ENCODE measurements at regions not wholly inside any gene's neighbourhood (a gene's known extent, or its start where the extent isn't known, plus 50 kb on each side); places are given as distances from the start of the nearest gene placed in this dataset.

DNA sequence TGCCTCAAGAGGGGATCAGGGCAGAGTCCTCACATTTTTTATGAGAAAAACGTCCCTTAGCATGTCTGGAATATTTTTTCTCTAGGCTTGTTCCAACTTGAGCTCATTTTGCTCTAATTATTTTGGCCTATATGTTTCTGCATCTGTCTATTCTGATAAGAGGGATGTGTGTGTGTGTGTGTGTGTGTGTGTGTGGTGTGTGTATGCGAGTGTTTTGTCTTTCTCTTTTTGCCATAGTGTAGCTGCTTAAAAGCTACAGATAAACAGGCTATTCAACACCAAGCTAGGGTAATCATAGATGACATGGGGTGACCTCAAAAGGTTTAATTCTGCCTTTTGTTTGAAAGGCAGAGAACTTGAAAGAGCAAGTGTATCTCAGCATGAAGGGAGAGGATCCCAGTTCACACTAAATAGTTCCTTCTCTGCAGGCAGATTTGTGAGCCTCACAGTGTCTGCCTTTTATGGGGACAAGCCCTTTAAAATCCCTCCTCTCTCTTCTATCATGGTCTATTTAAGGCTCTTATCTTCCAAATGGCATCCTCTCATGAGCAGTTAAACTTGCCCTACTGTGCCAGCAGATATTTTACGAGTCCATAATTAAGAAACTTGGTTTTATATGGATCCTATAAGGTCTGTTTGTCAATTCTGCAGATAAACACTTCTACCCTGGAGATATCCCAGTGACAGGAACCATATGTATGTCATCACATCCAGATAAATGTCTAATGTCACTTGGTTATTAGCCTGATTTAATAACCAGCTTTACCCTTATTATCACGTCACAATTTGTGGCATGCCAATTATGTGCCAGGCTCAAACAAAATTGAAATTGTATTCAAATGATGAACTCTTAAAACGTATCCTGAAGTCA is 202.9 kb upstream of the MTPN start:
- Histone ChIP-seq H2AFZ (ENCODE audit: insufficient read depth, low read depth, low read length, poor library complexity, severe bottlenecking) (no peak overlapping the region), H4K20me1 (ENCODE audit: control insufficient read depth, insufficient read depth, low read length, poor library complexity, severe bottlenecking) (no peaks in the 10 kb centered on the region), H3K27ac (ENCODE audit: low read length in 2 of 2) (no peak overlapping the region), H3K4me1 (ENCODE audit: control insufficient read depth in 2 of 2, insufficient read depth in 2 of 2, low read length in 2 of 2) (no peaks in the 10 kb centered on the region), H3K9me3 (ENCODE audit: control extremely low read depth in 1 of 3, control insufficient read depth in 2 of 3, insufficient read depth in 1 of 3, low read length in 2 of 3) (no peaks in the 10 kb centered on the region), H3K4me2 (replicated peaks; ENCODE audit: low read depth, low read length, poor library complexity, severe bottlenecking) (no peak overlapping the region), H3K4me3 (ENCODE audit: control extremely low read depth in 1 of 5, extremely low read depth in 1 of 5, insufficient read depth in 1 of 5, low read depth in 2 of 5, low read length in 4 of 5) (no peak overlapping the region), H3K36me3 (replicated peaks in 1 of 2; ENCODE audit: control extremely low read depth in 1 of 2, control insufficient read depth in 1 of 2, extremely low read depth in 1 of 2, insufficient read depth in 2 of 2, low read length in 1 of 2) (no peaks in the 10 kb centered on the region), H3K27me3 (replicated peaks in 1 of 4; ENCODE audit: control extremely low read depth in 1 of 4, control insufficient read depth in 3 of 4, insufficient read depth in 4 of 4, low read length in 3 of 4) (no peaks in the 10 kb centered on the region), H3K9ac (ENCODE audit: low read length) (no peak overlapping the region), H3K79me2 (ENCODE audit: control insufficient read depth, insufficient read depth, low read length) (no peaks in the 10 kb centered on the region)
- Mint-ChIP-seq H3K27me3 (no peaks in the 10 kb centered on the region), H3K9me3 (ENCODE audit: insufficient read depth) (no peaks in the 10 kb centered on the region), H3K4me1 (no peaks in the 10 kb centered on the region), H3K4me3 (no peak overlapping the region), H3K27ac (no peak overlapping the region)
- 60% methylated on average over 1 of the region's 5 CpGs for WGBS (ENCODE audit: insufficient coverage)
- TF ChIP-seq, protein P1, sequence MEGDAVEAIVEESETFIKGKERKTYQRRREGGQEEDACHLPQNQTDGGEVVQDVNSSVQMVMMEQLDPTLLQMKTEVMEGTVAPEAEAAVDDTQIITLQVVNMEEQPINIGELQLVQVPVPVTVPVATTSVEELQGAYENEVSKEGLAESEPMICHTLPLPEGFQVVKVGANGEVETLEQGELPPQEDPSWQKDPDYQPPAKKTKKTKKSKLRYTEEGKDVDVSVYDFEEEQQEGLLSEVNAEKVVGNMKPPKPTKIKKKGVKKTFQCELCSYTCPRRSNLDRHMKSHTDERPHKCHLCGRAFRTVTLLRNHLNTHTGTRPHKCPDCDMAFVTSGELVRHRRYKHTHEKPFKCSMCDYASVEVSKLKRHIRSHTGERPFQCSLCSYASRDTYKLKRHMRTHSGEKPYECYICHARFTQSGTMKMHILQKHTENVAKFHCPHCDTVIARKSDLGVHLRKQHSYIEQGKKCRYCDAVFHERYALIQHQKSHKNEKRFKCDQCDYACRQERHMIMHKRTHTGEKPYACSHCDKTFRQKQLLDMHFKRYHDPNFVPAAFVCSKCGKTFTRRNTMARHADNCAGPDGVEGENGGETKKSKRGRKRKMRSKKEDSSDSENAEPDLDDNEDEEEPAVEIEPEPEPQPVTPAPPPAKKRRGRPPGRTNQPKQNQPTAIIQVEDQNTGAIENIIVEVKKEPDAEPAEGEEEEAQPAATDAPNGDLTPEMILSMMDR (IDR thresholded peaks at IDR 0.05) = no peak
- TF ChIP-seq EZH2 (IDR thresholded peaks at IDR 0.05; ENCODE audit: borderline replicate concordance, insufficient read depth, low read depth, low read length, poor library complexity, severe bottlenecking) = no peak
- POLR2A ChIA-PET = no interaction called here
- CTCF ChIA-PET = no interaction called here
- intact Hi-C loops (cut with micrococcal nuclease) = no loop called here
- ATAC-seq (ENCODE audit: low read depth) (no peak), DNase-seq (no peak)

DNA sequence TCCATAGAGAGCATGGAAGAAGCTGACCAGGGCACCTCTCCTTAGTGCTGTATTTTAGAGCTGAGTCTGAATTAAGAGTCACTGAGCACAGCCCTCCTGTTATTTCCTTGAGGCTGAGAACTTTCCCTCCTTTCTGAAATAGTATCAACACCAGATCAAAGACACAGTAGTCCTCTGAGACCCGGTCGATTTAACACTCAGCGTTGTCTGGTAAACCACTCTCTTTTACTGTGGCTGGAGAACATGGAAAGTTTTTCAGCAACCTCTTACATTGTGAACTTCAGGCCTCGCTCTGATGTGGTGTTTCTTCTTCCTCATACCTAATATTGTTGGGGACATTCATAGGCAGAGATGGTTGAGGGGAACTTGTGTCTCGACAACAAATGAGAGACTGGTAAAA is 202.0 kb upstream of the MTPN start:
- no peaks in the 10 kb centered on the region for H3K79me2 ChIP-seq (ENCODE audit: control insufficient read depth, insufficient read depth, low read length)
- H4K20me1 ChIP-seq (ENCODE audit: control insufficient read depth, insufficient read depth, low read length, poor library complexity, severe bottlenecking) = no peaks in the 10 kb centered on the region
- H3K4me3 ChIP-seq (ENCODE audit: control extremely low read depth in 1 of 5, extremely low read depth in 1 of 5, insufficient read depth in 1 of 5, low read depth in 2 of 5, low read length in 4 of 5) = no peak overlapping the region
- no peak overlapping the region for H3K9ac ChIP-seq (ENCODE audit: low read length)
- intact Hi-C loops (cut with micrococcal nuclease) = no loop called here
- Mint-ChIP-seq H3K27me3 (no peaks in the 10 kb centered on the region), H3K27ac (no peak overlapping the region), H3K4me3 (no peak overlapping the region), H3K9me3 (ENCODE audit: insufficient read depth) (no peaks in the 10 kb centered on the region), H3K4me1 (no peaks in the 10 kb centered on the region)
- WGBS (ENCODE audit: insufficient coverage) = no CpG with 5 or more reads among the region's 5 CpGs
- H2AFZ ChIP-seq (ENCODE audit: insufficient read depth, low read depth, low read length, poor library complexity, severe bottlenecking) = no peak overlapping the region
- ATAC-seq (ENCODE audit: low read depth) (no peak), DNase-seq (no peak)
- ChIA-PET CTCF (no interaction called here), POLR2A (no interaction called here)
- H3K4me1 ChIP-seq (ENCODE audit: control insufficient read depth in 2 of 2, insufficient read depth in 2 of 2, low read length in 2 of 2) = no peaks in the 10 kb centered on the region
- H3K27me3 ChIP-seq (replicated peaks in 1 of 4; ENCODE audit: control extremely low read depth in 1 of 4, control insufficient read depth in 3 of 4, insufficient read depth in 4 of 4, low read length in 3 of 4) = no peaks in the 10 kb centered on the region
- no peaks in the 10 kb centered on the region for H3K36me3 ChIP-seq (replicated peaks in 1 of 2; ENCODE audit: control extremely low read depth in 1 of 2, control insufficient read depth in 1 of 2, extremely low read depth in 1 of 2, insufficient read depth in 2 of 2, low read length in 1 of 2)
- no peak overlapping the region for H3K4me2 ChIP-seq (replicated peaks; ENCODE audit: low read depth, low read length, poor library complexity, severe bottlenecking)
- TF ChIP-seq EZH2 (IDR thresholded peaks at IDR 0.05; ENCODE audit: borderline replicate concordance, insufficient read depth, low read depth, low read length, poor library complexity, severe bottlenecking) = no peak
- TF ChIP-seq, protein P1 (IDR thresholded peaks at IDR 0.05) = no peak
- H3K9me3 ChIP-seq (ENCODE audit: control extremely low read depth in 1 of 3, control insufficient read depth in 2 of 3, insufficient read depth in 1 of 3, low read length in 2 of 3) = no peaks in the 10 kb centered on the region
- H3K27ac ChIP-seq (ENCODE audit: low read length in 2 of 2) = no peak overlapping the region

All from B cell (primary cell).